IPS DF 6.9 (cell line): ENCODE measurements at regions not wholly inside any gene's neighbourhood (a gene's known extent, or its start where the extent isn't known, plus 50 kb on each side); places are given as distances from the start of the nearest gene placed in this dataset.
"Not testable (repeated sequence)": the region's sequence is repeated elsewhere in the genome, so short reads cannot be mapped to it uniquely, and the experiment has no call there.

Experiments
- DNase-seq: peaks from one replicate; pipeline ENCODE4 v3.0.0-alpha.2; 2013; ENCODE audit warnings: low read depth, low spot score
- H3K27ac ChIP-seq: one replicate; pipeline ENCODE4 v1.5.1; 2013; ENCODE audit warnings: low read length, control low read depth
- H3K27me3 ChIP-seq: 2 replicates; pipeline ENCODE4 v1.6.1; 2013; ENCODE audit warnings: mild to moderate bottlenecking, low read length; ENCODE audit not compliant: control insufficient read depth, insufficient read depth
- H3K36me3 ChIP-seq: 2 replicates; pipeline ENCODE4 v1.6.1; 2013; ENCODE audit warnings: low read length; ENCODE audit not compliant: control insufficient read depth, insufficient read depth
- H3K4me1 ChIP-seq: 2 replicates; pipeline ENCODE4 v1.6.1; 2013; ENCODE audit warnings: low read length; ENCODE audit not compliant: control insufficient read depth, insufficient read depth
- H3K4me3 ChIP-seq: 2 replicates; pipeline ENCODE4 v1.5.1; 2013; ENCODE audit warnings: mild to moderate bottlenecking, low read length
- H3K9me3 ChIP-seq: 2 replicates; pipeline ENCODE4 v1.6.1; 2013; ENCODE audit warnings: low read length, inconsistent platforms; ENCODE audit not compliant: control insufficient read depth, insufficient read depth
- WGBS: extraction: QIAGEN DNeasy Blood & Tissue Kit; methylation state at CpG from one replicate; pipeline ENCODE4 v1.1.7; 2013; ENCODE audit warnings: mixed read lengths, missing lambda C conversion rate; ENCODE audit not compliant: insufficient read length, insufficient coverage; 5-methylcytosine and 5-hydroxymethylcytosine counted together

DNA sequence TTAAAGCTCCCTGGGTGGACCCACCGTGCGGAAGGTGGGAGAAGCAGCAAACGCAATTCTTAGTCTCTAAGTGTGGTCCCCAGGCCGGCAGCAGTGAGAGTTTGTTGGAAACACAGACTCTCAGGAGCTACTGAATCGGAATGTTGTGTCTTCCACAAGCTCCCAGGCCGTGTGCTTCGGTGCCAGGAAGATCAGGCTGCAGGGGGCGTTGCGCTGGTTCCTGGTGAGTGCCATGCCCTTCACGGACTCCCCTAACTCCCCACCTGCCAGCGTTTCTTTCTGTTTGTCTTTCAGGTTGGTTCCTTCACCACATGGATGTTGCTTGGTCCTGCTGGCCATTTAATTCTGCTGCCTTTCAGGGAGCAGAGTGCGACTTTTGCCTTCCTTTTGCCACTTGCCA is 91.2 kb upstream of the PITRM1 start:
- H3K36me3 ChIP-seq = no peaks in the 10 kb centered on the region
- no peaks in the 10 kb centered on the region for H3K27me3 ChIP-seq
- H3K4me3 ChIP-seq = no peak overlapping the region
- WGBS = no CpG with 5 or more reads among the region's 12 CpGs
- H3K9me3 ChIP-seq = no peaks in the 10 kb centered on the region
- H3K4me1 ChIP-seq = 0 out of 2 replicates have a peak, but pooled peaks cover 3% of the 10 kb centered on the region
- no peak overlapping the region for H3K27ac ChIP-seq
- DNase-seq = no peak

DNA sequence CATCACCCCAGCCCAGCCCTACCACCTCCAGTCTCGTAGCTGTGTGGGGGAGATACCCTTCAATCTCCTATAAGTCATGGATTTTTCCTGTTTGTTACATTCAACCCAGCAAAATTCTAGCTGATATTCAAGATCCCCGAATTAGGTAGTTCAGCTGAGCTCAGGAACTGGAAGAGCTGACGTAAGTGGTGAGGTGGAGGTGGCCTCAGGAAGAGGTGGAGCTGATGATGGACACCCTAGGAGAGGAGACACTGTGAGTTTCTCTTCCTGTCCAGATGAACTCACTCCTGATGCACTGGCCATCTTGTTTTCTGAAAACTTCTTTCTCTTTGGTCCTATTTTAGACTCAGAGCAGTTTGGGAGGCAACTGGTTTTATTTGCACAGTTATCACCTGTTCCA is 90.5 kb upstream of the PITRM1 start:
- Histone ChIP-seq H3K9me3 (no peaks in the 10 kb centered on the region), H3K4me1 (0 out of 2 replicates have a peak, but pooled peaks cover 3% of the 10 kb centered on the region), H3K36me3 (no peaks in the 10 kb centered on the region), H3K27ac (no peak overlapping the region), H3K27me3 (no peaks in the 10 kb centered on the region), H3K4me3 (no peak overlapping the region)
- no CpG with 5 or more reads among the region's 3 CpGs for WGBS
- no peak for DNase-seq

- no peaks in the 10 kb centered on the region for H3K36me3 ChIP-seq
- no peaks in the 10 kb centered on the region for H3K9me3 ChIP-seq
- no peak overlapping the region for H3K4me3 ChIP-seq
- H3K27me3 ChIP-seq = no peaks in the 10 kb centered on the region
- WGBS = no CpG with 5 or more reads among the region's 5 CpGs
- H3K4me1 ChIP-seq = 0 out of 2 replicates have a peak, but pooled peaks cover 3% of the 10 kb centered on the region
- H3K27ac ChIP-seq = no peak overlapping the region
- no peak for DNase-seq
These were observed 89.3 kb upstream of the PITRM1 start for GRCh38 chr10:3261921-3262320.

DNA sequence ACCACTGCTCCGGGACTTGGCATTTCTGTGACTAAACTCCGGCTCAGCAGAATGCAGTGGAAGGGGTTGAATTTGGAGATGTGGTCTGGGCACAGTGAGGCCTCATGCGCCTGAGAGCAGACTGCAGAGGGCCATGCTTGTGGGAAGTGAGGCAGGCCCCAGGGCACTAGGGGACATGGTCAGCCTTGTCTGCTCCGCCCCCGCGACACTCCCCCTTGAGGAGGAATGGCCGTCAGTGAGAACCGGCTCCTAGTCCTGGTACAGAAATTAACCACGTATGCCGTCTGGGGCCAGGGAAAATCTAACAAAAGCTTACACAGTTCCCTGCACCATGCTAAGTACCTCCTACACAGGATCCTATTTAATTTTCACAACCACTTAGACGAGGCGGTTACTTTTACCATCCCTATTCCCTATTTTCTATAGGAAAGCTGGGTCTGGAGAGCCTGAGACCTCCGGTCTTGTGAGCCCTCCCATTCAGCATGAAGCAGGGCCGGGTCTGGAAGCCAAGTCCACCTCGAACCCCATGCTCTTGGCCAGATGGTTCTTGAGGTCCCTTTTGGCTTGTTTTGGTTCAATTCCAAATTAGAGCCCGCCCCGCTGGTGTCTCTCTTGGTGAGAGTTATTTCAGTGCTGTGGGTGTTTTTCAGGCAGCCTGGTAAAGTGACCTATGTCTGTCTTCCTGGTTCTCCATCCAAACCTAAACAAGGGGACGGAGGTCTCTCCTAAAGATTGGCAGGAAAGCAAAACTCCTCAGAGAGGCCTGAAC is 87.7 kb upstream of the PITRM1 start:
- Histone ChIP-seq H3K4me3 (no peak overlapping the region), H3K9me3 (no peaks in the 10 kb centered on the region), H3K36me3 (no peaks in the 10 kb centered on the region), H3K4me1 (0 out of 2 replicates have a peak, but pooled peaks cover 3% of the 10 kb centered on the region), H3K27ac (no peak overlapping the region), H3K27me3 (no peaks in the 10 kb centered on the region)
- WGBS = no CpG with 5 or more reads among the region's 18 CpGs
- no peak for DNase-seq

GRCh38 chr10:3259499-3259898 is 86.9 kb upstream of the PITRM1 start:
- no CpG with 5 or more reads among the region's 11 CpGs for WGBS
- DNase-seq = no peak
- H3K4me1 ChIP-seq = 0 out of 2 replicates have a peak, but pooled peaks cover 2% of the 10 kb centered on the region
- no peaks in the 10 kb centered on the region for H3K9me3 ChIP-seq
- no peaks in the 10 kb centered on the region for H3K36me3 ChIP-seq
- no peaks in the 10 kb centered on the region for H3K27me3 ChIP-seq
- no peak overlapping the region for H3K4me3 ChIP-seq
- H3K27ac ChIP-seq = no peak overlapping the region

DNA sequence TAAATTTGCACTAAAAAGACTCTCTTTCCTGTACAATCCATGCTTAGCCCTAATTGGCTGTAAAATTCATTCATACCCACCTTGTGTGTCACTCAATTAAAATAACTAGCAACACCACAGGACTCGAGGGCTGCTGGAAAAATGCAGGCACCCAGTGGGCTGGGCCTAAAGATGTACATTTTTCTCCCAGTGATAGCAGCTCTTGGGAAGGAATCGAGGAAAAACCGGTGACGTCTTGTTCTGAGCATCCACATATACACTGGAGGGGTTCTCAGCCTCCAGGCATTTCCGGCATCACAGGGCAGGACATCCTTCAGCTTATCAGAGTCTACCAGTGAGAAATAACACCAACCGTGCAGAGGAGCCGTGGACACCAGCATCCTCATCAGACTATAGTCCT is 85.8 kb upstream of the PITRM1 start:
- no peak overlapping the region for H3K27ac ChIP-seq
- no peak overlapping the region for H3K4me3 ChIP-seq
- no peak for DNase-seq
- WGBS = no CpG with 5 or more reads among the region's 7 CpGs
- no peaks in the 10 kb centered on the region for H3K27me3 ChIP-seq
- no peaks in the 10 kb centered on the region for H3K9me3 ChIP-seq
- 0 out of 2 replicates have a peak, but pooled peaks cover 1% of the 10 kb centered on the region for H3K4me1 ChIP-seq
- H3K36me3 ChIP-seq = no peaks in the 10 kb centered on the region

DNA sequence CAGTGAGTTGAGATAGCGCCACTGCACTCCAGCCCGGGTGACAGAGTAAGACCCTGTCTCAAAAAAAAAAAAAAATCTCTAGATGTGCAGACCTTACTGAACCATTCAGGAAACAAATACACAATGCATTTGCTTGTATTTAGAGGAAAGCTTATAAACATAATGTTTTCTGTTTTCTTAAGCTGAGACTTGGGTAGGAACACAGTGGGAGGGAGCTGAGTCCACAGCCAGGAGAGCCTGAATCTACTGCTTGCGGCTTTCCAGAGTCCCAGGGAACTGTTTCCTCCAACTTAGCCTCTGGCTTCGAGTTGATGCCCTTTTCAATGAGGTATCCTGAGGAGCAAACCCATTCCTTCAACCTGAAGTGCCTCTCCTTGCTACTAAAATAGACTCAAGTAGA is 83.0 kb upstream of the PITRM1 start:
- Histone ChIP-seq H3K27me3 (no peaks in the 10 kb centered on the region), H3K36me3 (no peaks in the 10 kb centered on the region), H3K4me3 (no peak overlapping the region), H3K27ac (no peak overlapping the region), H3K4me1 (0 out of 2 replicates have a peak, but pooled peaks cover 1% of the 10 kb centered on the region), H3K9me3 (no peaks in the 10 kb centered on the region)
- no peak for DNase-seq
- WGBS = no CpG with 5 or more reads among the region's 4 CpGs

- DNase-seq = no peak
These were observed 82.5 kb upstream of the PITRM1 start for GRCh38 chr10:3255075-3255474.

DNA sequence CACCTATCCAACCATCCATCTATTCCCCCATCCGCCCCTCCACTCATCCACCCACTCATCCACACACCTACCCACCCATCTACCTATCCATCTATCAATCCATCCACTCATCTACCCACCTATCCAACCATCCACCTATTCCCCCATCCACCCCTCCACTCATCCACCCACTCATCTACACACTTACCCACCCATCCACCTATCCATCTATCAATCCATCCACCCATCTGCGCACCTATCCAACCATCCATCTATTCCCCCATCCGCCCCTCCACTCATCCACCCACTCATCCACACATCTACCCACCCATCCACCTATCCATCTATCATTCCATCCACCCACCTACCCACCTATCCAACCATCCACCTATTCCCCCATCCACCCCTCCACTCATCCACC is 81.4 kb upstream of the PITRM1 start:
- not testable (repeated sequence) for H3K36me3 ChIP-seq, DNase-seq, H3K27ac ChIP-seq, H3K27me3 ChIP-seq, H3K4me1 ChIP-seq, H3K4me3 ChIP-seq, H3K9me3 ChIP-seq
- WGBS = 100% methylated on average over 1 of the region's 3 CpGs

More at GRCh38 chr10:3255075-3255474, 82.5 kb upstream of the PITRM1 start:
- Histone ChIP-seq H3K27ac (no peak overlapping the region), H3K27me3 (no peaks in the 10 kb centered on the region), H3K9me3 (no peaks in the 10 kb centered on the region), H3K4me1 (0 out of 2 replicates have a peak, but pooled peaks cover 1% of the 10 kb centered on the region), H3K4me3 (no peak overlapping the region), H3K36me3 (no peaks in the 10 kb centered on the region)
- no CpG with 5 or more reads among the region's 5 CpGs for WGBS

- DNase-seq = no peak
- Histone ChIP-seq H3K4me3 (no peak overlapping the region), H3K9me3 (no peaks in the 10 kb centered on the region), H3K4me1 (no peaks in the 10 kb centered on the region), H3K27ac (no peak overlapping the region), H3K27me3 (no peaks in the 10 kb centered on the region), H3K36me3 (no peaks in the 10 kb centered on the region)
- WGBS = no CpG with 5 or more reads among the region's 10 CpGs
These were observed 78.6 kb upstream of the PITRM1 start for GRCh38 chr10:3251172-3251571.
